Activated CD8-positive, alpha-beta memory T cell treated with anti-CD3 and anti-CD28 coated beads, Interleukin-2, amount 50 U/mL, for 1 hour (primary cell): ENCODE measurements at regions not wholly inside any gene's neighbourhood (a gene's known extent, or its start where the extent isn't known, plus 50 kb on each side); places are given as distances from the start of the nearest gene placed in this dataset.

Experiments used
- DNase-seq: peaks from one replicate; pipeline ENCODE4 v3.0.0-alpha.2; 2020; ENCODE audit errors: extremely low read depth

DNA sequence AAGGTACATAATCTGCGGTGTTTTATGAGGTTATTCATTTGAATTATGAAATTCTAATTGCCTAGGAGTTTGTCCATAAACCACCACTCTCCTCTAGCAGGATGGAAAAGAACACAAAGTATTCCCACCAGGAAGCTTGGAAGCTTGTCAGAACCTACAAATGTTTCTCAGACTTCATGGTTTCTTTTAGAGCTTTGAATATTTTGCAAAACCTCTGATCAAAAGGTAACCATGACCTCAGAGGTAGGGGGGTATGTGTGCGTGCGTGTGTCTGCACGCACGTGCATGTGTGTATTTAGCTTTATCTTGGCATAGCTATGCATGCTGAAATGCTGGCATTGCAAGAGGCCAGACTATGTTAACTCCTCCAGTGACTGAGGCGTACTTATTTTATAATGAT lies 847.0 kb downstream of the TLE1 start:
- no peak for DNase-seq

DNA sequence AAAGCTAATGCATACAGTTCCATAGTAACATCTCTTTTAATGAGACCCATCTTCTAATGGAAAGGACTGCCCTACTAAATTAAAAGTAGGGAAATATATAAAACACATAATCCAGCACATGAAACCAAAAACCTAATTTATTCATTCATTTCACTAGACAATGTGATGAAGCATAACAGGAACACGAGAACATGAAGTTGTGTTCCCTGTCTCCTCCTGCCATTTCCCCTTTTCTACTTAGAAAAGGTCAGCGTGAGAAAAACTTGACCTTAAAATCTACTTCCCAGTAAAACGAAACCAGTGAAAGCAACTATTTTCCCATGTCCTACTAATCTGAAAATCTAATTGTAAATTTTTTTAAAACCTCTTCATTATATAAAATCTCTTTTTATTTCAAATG lies 847.5 kb downstream of the TLE1 start:
- no peak for DNase-seq

DNA sequence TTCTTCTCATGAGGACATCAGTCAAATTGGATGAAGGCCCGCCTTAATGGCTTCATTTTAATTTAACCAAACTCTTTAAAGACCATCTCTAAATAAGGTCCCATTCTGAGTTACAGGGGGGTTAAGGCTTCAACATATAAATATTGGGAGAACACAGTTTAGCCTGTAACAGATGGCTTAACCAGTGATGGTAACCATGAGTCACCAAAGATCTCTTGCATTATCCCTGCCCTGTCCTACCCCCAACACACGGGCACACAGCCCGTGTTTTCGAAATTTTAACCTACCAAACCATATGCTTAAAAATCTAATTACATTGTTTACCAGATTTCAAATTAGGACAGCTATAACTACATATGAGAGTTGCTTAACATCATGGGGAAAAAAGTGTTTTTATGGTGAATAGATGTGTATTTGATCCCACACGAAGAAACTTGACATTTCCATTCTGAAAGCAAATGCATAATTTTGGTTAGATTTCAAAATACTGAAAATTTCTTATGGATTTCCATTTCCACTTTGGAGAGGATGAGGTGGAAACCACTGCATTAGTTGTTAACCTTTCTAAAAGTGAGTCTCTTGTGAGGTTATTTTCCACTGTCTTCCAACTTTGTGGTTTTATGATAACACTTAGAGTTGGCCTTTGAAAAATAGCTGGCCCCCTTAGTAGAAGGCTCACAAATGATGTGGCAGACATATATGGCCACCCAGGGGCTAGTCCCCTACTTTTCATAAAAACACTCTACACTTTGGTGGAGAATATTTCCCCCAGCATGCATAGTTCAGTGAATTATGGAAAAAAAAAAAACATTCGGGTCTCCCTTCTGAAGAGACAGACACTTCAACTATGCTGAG lies 849.3 kb downstream of the TLE1 start:
- no peak for DNase-seq

DNA sequence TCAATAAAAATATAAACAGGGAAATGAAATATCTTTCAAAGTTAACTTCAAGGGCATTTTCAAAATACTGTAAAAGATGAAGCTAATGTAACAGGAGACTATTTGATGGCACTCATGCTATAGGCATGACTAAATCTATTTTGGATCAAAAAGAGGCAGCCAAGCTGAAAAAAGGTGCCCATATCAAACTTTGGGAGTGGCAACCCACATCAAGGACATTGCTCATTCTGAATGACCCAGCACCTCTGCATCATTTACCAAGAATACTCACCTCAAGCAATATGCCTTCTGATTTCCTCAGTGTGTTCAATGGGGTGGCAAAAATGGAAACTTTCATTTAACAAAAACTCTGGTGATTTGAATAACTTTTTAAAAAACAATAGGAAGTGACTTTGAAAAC lies 853.3 kb downstream of the TLE1 start:
- DNase-seq, result no peak

- no peak for DNase-seq
These were observed 857.6 kb downstream of the TLE1 start for GRCh38 chr9:80831751-80832150.

DNA sequence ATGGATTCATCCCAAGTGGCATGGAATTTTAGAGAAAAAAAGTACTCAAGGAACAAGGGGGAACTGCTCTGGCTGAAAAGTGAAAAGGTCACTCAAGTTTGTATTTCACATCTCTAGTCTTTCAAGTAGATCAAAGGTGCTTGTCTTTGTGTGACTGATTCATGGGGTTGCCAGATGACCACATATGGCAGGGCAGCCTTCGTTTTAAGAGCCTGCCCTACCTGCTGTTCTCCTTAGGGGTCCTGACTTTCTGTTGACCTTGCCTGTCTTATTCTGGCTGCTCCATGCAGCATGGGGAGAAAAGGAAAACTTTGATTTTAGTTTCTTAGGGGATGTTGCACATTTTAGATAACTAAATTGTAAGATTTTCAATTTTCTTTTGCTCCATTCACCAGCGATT lies 877.7 kb downstream of the TLE1 start:
- DNase-seq, result no peak

- DNase-seq, result no peak
These were observed 878.3 kb downstream of the TLE1 start for GRCh38 chr9:80811003-80811402.

- no peak for DNase-seq
These were observed 882.7 kb downstream of the TLE1 start for GRCh38 chr9:80806671-80807070.

DNA sequence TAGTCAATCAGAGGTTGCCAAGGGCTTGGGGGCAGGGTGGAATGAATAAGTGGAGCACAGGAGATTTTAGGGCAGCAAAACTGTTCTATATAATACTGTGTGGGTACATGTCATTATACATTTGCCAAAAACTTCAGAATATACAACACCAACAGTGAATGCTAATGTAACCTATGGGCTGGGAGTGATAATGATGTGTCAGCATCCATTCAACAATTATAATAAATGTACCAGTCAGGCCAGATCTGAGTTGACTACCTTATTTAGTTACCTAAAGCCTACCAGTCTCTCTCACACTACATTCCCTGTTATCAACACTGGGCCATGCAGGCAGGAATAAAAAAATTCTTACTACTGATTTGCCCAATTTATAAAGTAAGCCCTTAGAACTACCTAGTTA lies 884.5 kb downstream of the TLE1 start:
- no peak for DNase-seq

DNA sequence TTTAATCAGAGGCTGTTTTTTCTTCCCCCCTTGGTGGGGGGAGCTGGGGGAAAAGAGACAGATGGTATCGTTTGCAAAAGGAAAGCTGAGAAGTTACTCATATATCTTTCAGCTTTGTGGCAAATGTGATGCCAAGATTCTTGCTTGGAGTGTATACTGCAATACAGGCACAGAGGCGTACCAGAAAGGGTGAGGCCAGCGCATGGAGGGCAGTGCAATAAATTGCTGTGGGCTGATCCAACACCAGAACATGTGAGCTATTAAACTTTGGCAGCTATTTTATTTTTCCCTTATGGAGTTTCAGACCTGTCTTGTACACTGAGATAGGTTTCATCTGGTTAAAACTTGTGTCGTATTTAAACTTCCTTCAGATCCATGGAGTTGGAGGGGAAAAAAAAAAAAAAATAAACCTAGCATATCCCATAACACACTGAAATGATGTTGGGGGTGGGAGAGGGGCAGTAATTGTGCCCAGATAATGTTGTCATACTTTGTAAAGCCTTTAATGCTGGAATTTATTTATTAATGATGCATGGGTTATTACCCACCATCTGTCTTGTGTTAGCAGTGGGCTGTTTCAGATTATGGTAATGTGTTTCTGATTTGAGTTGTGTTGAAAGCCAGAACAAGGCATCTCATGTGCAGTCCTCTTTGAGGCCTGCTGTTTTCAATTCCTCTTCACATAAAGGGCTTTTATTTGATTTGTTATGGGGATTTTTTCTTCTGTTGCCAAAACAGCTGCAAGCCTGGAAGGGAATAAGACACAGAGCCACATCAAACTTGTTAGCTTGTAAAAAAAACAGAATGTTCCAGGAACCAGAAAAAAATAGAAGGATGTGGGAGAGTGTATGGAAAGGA lies 891.3 kb downstream of the TLE1 start:
- DNase-seq, result no peak

DNA sequence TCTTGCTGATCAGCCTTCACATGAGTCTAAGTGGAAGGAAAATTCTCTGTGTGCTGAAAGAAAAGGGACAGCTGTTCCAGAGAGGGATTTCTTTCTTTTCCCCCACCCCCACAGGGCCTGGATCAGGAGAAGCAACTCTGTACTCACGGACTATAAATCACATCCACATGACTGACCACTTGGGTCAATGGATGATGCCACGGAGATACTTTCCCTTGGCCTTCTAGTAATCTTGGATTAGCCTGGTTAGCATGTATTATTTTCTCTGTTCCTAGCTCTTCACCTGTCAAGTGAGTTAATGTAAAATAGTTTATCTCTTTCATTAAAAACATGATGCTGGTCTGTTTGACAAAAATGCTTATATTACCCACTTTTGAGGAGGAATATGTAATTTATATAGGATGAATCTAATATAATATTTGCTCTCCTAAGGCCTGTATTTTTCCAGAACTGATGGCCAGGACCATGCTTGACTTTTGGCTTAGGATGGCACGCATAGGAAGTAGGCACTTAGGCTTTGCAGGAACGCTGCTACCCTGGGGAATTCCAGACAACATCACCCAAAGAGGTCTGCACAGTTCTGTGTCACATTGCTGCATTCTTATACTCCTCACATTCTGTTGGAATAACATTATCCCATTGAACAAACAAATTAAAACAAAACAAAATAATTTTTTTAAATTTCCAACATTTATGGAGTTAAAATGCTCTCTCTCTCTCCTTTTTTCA lies 892.1 kb downstream of the TLE1 start:
- no peak for DNase-seq

DNA sequence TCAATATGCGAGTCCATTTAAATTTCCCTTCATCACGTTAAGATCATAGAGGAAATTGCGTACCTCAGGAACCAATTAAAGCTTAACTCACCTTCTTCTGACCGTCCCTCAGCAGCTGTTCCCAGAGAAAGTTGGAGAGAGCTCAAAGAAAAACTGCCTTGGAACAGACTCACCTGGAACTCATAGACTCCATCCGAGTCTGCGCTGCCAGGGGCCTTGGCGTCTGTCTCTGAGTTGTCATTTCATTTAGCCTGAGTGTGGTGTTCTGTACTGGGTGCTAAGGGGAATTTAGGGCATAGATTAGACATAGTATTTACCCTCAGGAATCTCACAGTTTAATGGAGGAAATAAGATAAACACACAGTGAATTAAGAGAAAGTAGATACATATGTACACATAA lies 892.7 kb downstream of the TLE1 start:
- DNase-seq, result no peak

DNA sequence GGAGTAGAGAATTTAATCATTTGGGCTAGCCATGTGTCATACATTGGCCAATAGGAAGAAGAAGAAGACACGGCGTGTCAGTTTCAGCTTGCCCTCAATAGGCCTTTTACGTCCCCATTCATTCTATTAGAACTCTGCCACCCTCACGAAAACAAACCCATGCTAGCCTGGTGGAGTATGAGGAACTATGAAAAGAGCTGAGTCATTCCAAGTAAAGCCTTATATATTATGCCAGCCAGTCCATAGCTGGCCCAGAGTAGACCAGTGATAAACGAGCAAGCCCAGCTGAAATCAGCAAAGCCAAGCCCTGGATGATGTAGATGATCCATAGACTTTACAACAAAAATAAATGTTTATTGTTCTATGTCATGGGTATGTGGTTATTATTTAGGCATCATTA lies 895.1 kb downstream of the TLE1 start:
- DNase-seq, result no peak

GRCh38 chr9:80793706-80794105 lies 895.6 kb downstream of the TLE1 start:
- DNase-seq, result no peak

- DNase-seq, result no peak
These were observed 896.6 kb downstream of the TLE1 start for GRCh38 chr9:80792726-80793125.

- no peak for DNase-seq
These were observed 897.5 kb downstream of the TLE1 start for GRCh38 chr9:80791836-80792235.

- DNase-seq, result no peak
These were observed 898.6 kb downstream of the TLE1 start for GRCh38 chr9:80790764-80791163.

DNA sequence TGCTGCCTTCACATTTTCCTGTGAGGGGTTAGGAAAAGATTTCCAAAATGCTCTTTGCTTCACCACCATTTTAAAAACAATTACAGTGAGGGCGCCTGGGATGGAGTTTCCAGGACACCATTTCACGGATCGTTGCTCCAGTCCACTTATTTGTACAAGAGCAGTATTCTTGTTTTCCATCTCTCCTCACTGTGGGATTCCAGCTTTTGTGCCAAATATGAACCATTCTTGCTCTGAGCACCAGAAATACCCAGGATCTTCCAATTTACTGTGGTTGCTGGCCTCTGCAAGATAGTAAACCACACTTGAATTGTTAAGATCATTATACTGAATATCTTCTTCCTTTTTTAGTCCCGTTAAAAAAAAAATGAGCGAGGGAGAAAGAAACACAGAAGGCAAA lies 899.5 kb downstream of the TLE1 start:
- no peak for DNase-seq

- DNase-seq, result no peak
These were observed 901.7 kb downstream of the TLE1 start for GRCh38 chr9:80787636-80788035.

DNA sequence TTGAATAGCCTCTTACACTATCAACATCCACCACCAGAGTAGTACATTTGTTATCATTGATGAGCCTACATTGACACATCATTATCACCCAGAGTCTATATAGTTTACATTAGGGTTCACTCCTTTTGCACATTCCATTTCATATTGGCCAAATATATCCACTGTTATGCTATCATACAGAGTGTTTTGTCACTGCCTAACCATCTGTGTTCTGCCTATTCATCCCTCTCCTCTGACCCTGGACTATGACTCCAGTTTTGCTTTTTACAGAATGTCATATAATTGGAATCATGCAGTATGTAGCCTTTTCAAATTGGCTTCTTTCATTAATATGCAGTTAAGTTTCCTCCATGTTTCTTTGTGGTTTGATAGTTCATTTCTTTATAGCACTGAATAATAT lies 904.7 kb downstream of the TLE1 start:
- DNase-seq, result no peak

DNA sequence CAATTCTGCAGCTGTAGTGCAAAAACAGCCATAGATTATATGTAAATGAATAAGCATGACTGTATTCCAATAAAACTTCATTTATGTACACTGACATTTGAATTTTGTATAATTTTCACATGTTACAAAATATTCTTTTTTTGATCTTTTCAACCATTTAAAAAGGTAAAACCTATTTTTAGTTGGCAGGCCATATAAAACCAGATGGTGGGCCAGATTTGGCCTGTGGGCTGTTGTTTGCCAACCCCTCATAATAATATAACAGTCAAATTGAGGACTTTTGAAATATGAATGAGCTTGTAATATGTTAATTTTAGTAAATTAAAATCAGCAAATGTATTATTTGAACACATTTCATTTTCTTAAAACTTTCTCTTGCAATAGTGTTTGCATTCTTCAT lies 913.4 kb downstream of the TLE1 start:
- no peak for DNase-seq

DNA sequence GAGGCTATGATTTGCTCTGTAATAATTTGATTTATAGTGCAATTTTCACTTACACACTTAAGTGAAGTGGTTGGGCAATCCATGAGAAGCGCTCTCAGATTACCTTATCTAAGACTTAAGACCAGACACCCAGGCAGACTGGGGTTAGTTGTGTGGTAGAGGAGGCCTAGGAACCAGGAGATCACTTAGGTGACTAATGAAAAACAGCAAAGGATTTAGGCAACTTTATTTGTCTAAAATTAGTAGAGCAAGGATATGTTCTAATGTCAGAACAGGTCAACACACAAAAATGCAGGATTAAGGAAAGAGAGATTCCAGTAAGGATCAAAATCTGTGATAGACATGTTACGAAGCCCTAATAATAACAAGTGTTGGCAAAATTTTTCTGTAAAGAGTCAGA lies 913.8 kb downstream of the TLE1 start:
- DNase-seq, result no peak
